ENCODE measurements at regions not wholly inside any gene's neighbourhood (a gene's known extent, or its start where the extent isn't known, plus 50 kb on each side); places are given as distances from the start of the nearest gene placed in this dataset.

DNA sequence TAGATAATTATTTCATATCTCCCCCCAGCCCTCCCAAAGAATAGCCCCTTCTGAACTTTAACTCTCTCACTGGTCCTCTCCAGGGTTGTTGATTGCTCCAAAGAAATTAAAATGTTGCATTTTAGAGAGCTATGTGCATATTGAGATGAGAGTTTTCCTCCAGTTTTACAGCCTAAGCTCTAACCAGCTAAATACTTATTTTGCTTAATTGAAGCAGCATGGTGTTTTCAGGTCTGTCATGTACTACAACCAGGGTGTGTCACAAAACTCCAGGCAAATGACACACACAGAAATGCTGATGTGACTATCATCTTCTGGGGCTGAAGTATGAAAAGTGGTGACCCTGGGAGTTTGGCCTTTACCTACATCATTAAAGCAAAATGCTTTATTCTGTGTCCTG lies 196.8 kb upstream of the STXBP5 start:
- POLR2A ChIA-PET, result no interaction called here
- CTCF ChIA-PET (ENCODE audit: unreplicated experiment), result no interaction called here
- BruUV-seq (replicated peaks), result no TSS peak
- Histone ChIP-seq H3K4me1 (ENCODE audit: insufficient read depth, low read length, poor library complexity, severe bottlenecking) (no peaks in the 10 kb centered on the region), H3K9me3 (ENCODE audit: low read length) (no peaks in the 10 kb centered on the region), H3K4me3 (ENCODE audit: low read depth, low read length, poor library complexity, severe bottlenecking) (no peak overlapping the region), H2AFZ (ENCODE audit: low read length) (no peak overlapping the region), H3K79me2 (ENCODE audit: insufficient read depth, low read depth, low read length) (no peaks in the 10 kb centered on the region), H3K27ac (ENCODE audit: low read depth, low read length, poor library complexity, severe bottlenecking) (no peak overlapping the region), H3K4me2 (ENCODE audit: low read length) (no peak overlapping the region), H3K36me3 (ENCODE audit: insufficient read depth, low read length) (no peaks in the 10 kb centered on the region), H3K9me2 (ENCODE audit: insufficient read depth, low read length) (0 out of 2 replicates have a peak, but pooled peaks cover 5% of the 10 kb centered on the region), H4K20me1 (ENCODE audit: insufficient read depth, low read length) (no peaks in the 10 kb centered on the region)
- no peak for TF ChIP-seq EZH2phosphoT487 (IDR thresholded peaks at IDR 0.05; ENCODE audit: borderline replicate concordance, low read depth, low read length)
- TF ChIP-seq, protein P1, sequence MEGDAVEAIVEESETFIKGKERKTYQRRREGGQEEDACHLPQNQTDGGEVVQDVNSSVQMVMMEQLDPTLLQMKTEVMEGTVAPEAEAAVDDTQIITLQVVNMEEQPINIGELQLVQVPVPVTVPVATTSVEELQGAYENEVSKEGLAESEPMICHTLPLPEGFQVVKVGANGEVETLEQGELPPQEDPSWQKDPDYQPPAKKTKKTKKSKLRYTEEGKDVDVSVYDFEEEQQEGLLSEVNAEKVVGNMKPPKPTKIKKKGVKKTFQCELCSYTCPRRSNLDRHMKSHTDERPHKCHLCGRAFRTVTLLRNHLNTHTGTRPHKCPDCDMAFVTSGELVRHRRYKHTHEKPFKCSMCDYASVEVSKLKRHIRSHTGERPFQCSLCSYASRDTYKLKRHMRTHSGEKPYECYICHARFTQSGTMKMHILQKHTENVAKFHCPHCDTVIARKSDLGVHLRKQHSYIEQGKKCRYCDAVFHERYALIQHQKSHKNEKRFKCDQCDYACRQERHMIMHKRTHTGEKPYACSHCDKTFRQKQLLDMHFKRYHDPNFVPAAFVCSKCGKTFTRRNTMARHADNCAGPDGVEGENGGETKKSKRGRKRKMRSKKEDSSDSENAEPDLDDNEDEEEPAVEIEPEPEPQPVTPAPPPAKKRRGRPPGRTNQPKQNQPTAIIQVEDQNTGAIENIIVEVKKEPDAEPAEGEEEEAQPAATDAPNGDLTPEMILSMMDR (conservative IDR thresholded peaks at IDR 0.05; ENCODE audit: low read length), result no peak
- intact Hi-C loops (cut with micrococcal nuclease; ENCODE audit: unreplicated experiment), result no loop called here
- DNase-seq (ENCODE audit: low spot score), result no peak

DNA sequence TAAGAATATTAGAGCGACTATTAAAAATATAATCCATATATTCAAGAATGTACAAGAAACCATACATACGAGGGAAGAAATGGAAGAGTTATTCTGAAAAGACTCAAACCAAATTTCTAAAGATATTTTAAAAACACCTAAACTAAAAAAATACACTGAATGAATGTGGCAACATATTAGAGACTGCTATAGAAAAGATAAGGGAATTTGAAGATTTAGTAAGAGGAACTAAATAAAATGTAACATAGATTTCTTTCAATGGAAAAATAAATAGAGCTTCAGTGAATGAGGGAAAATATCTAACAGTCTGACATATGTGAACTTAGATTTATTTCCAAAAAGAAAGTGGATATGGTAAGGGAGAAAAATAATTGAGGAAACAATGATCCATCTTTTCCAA lies 194.9 kb upstream of the STXBP5 start:
- POLR2A ChIA-PET, result interaction anchor here (0.5 kb wide), 1 partner anchor 233 kb away, joined by 3 read pairs; no protein-coding TSS in a partner anchor
- Histone ChIP-seq H4K20me1 (ENCODE audit: insufficient read depth, low read length) (no peaks in the 10 kb centered on the region), H3K36me3 (ENCODE audit: insufficient read depth, low read length) (no peaks in the 10 kb centered on the region), H3K27ac (ENCODE audit: low read depth, low read length, poor library complexity, severe bottlenecking) (no peak overlapping the region), H3K4me3 (ENCODE audit: low read depth, low read length, poor library complexity, severe bottlenecking) (no peak overlapping the region), H3K4me1 (ENCODE audit: insufficient read depth, low read length, poor library complexity, severe bottlenecking) (no peaks in the 10 kb centered on the region), H3K9me3 (ENCODE audit: low read length) (no peaks in the 10 kb centered on the region), H3K79me2 (ENCODE audit: insufficient read depth, low read depth, low read length) (no peaks in the 10 kb centered on the region), H3K4me2 (ENCODE audit: low read length) (no peak overlapping the region), H3K9me2 (ENCODE audit: insufficient read depth, low read length) (0 out of 2 replicates have a peak, but pooled peaks cover 5% of the 10 kb centered on the region), H2AFZ (ENCODE audit: low read length) (no peak overlapping the region)
- CTCF ChIA-PET (ENCODE audit: unreplicated experiment), result no interaction called here
- intact Hi-C loops (cut with micrococcal nuclease; ENCODE audit: unreplicated experiment), result no loop called here
- no TSS peak for BruUV-seq (replicated peaks)
- no peak for TF ChIP-seq EZH2phosphoT487 (IDR thresholded peaks at IDR 0.05; ENCODE audit: borderline replicate concordance, low read depth, low read length)
- TF ChIP-seq, protein P1 (conservative IDR thresholded peaks at IDR 0.05; ENCODE audit: low read length), result no peak
- no peak for DNase-seq (ENCODE audit: low spot score)

DNA sequence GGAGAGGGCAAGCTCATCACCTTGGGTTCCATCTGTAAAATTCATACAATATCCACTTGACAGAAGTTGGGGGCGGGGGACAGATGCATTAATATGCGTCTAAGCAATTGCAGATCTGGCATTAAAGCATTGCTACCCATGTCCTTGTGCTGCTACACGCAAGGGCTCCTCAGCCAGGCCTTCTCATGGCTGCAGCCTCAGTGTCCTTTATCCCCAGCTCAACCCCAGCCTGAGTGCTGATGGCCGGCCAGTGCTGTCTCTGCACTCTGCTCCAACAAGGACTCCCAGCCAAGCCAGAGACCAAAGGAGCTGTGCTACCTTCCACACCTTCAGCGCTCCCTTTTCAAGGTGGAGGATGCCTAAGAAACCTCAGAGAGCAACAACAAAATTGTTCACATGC lies 188.5 kb upstream of the STXBP5 start:
- H3K27ac ChIP-seq (ENCODE audit: low read depth, low read length, poor library complexity, severe bottlenecking), result no peak overlapping the region
- H3K79me2 ChIP-seq (ENCODE audit: insufficient read depth, low read depth, low read length), result no peaks in the 10 kb centered on the region
- TF ChIP-seq, protein P1 (conservative IDR thresholded peaks at IDR 0.05; ENCODE audit: low read length), result no peak
- TF ChIP-seq EZH2phosphoT487 (IDR thresholded peaks at IDR 0.05; ENCODE audit: borderline replicate concordance, low read depth, low read length), result no peak
- no peak overlapping the region for H3K4me3 ChIP-seq (ENCODE audit: low read depth, low read length, poor library complexity, severe bottlenecking)
- no peak overlapping the region for H2AFZ ChIP-seq (ENCODE audit: low read length)
- BruUV-seq (replicated peaks), result no TSS peak
- H3K36me3 ChIP-seq (ENCODE audit: insufficient read depth, low read length), result no peaks in the 10 kb centered on the region
- 0 out of 2 replicates have a peak, but pooled peaks cover 4% of the 10 kb centered on the region for H3K9me2 ChIP-seq (ENCODE audit: insufficient read depth, low read length)
- POLR2A ChIA-PET, result no interaction called here
- no peak for DNase-seq (ENCODE audit: low spot score)
- H3K9me3 ChIP-seq (ENCODE audit: low read length), result no peaks in the 10 kb centered on the region
- H3K4me1 ChIP-seq (ENCODE audit: insufficient read depth, low read length, poor library complexity, severe bottlenecking), result no peaks in the 10 kb centered on the region
- intact Hi-C loops (cut with micrococcal nuclease; ENCODE audit: unreplicated experiment), result no loop called here
- no peak overlapping the region for H3K4me2 ChIP-seq (ENCODE audit: low read length)
- H4K20me1 ChIP-seq (ENCODE audit: insufficient read depth, low read length), result no peaks in the 10 kb centered on the region
- CTCF ChIA-PET (ENCODE audit: unreplicated experiment), result no interaction called here
